Activated CD4-positive, alpha-beta T cell treated with anti-CD3 and anti-CD28 coated beads, Interleukin-2, Interleukin-4, amounts not matched to agents 100 ng/mL and 50 ng/mL, durations not matched to agents 16 hours and 8 hours (primary cell): ENCODE measurements at regions not wholly inside any gene's neighbourhood (a gene's known extent, or its start where the extent isn't known, plus 50 kb on each side); places are given as distances from the start of the nearest gene placed in this dataset.
A peak's percentile ranks its signal among the peaks of the same experiment; 100 is the strongest.
"Not testable (repeated sequence)": the region's sequence is repeated elsewhere in the genome, so short reads cannot be mapped to it uniquely, and the experiment has no call there.

Source experiments
- DNase-seq: peaks from one replicate; pipeline ENCODE4 v3.0.0-alpha.2; 2020; ENCODE audit warnings: low spot score

GRCh38 chr10:125605167-125605566 lies 77.8 kb downstream of the TEX36 start:
- DNase-seq, result no peak

GRCh38 chr10:125602825-125603224 lies 80.1 kb downstream of the TEX36 start:
- no peak for DNase-seq

- DNase-seq, result no peak
Measured at GRCh38 chr10:125599194-125599593, 83.8 kb downstream of the TEX36 start.

- DNase-seq, result no peak
Measured at GRCh38 chr10:125595911-125596310, 87.1 kb downstream of the TEX36 start.

- no peak for DNase-seq
Measured at GRCh38 chr10:125593644-125594043, 89.3 kb downstream of the TEX36 start.

GRCh38 chr10:125592897-125593296 lies 90.1 kb downstream of the TEX36 start:
- DNase-seq, result no peak

GRCh38 chr10:125591886-125592285 lies 91.1 kb downstream of the TEX36 start:
- no peak for DNase-seq

- not testable (repeated sequence) for DNase-seq
Measured at GRCh38 chr10:125588738-125589137, 94.2 kb downstream of the TEX36 start.

- no peak for DNase-seq
Measured at GRCh38 chr10:125584954-125585353, 98.0 kb downstream of the TEX36 start.

GRCh38 chr10:125578658-125579315 lies 104.2 kb downstream of the TEX36 start:
- no peak for DNase-seq

- no peak for DNase-seq
Measured at GRCh38 chr10:125575843-125576242, 107.1 kb downstream of the TEX36 start.

GRCh38 chr10:125568156-125568555 lies 114.8 kb downstream of the TEX36 start:
- no peak for DNase-seq

- DNase-seq, result no peak
Measured at GRCh38 chr10:125567529-125567928, 115.4 kb downstream of the TEX36 start.

GRCh38 chr10:125565046-125565445 lies 117.9 kb downstream of the TEX36 start:
- no peak for DNase-seq

GRCh38 chr10:125564570-125564969 lies 118.4 kb downstream of the TEX36 start:
- no peak for DNase-seq

GRCh38 chr10:125562737-125563136 lies 120.2 kb downstream of the TEX36 start:
- DNase-seq, result no peak

- DNase-seq, result no peak
Measured at GRCh38 chr10:125560947-125561346, 122.0 kb downstream of the TEX36 start.

GRCh38 chr10:125559210-125559609 lies 123.8 kb downstream of the TEX36 start:
- peak; percentile 19 for DNase-seq

- DNase-seq, result no peak
Measured at GRCh38 chr10:125557801-125558505, 125.0 kb downstream of the TEX36 start.

- no peak for DNase-seq
Measured at GRCh38 chr10:125557311-125557710, 125.7 kb downstream of the TEX36 start.

GRCh38 chr10:125556882-125557281 lies 126.1 kb downstream of the TEX36 start:
- no peak for DNase-seq

- DNase-seq, result no peak
Measured at GRCh38 chr10:125555743-125556142, 127.2 kb downstream of the TEX36 start.

GRCh38 chr10:125555267-125555666 lies 127.7 kb downstream of the TEX36 start:
- no peak for DNase-seq

GRCh38 chr10:125554753-125555152 lies 128.2 kb downstream of the TEX36 start:
- no peak for DNase-seq
